ENCODE measurements at regions not wholly inside any gene's neighbourhood (a gene's known extent, or its start where the extent isn't known, plus 50 kb on each side); places are given as distances from the start of the nearest gene placed in this dataset.
"Not testable (repeated sequence)": the region's sequence is repeated elsewhere in the genome, so short reads cannot be mapped to it uniquely, and the experiment has no call there.

- POLR2A ChIA-PET; H3K27ac ChIP-seq (ENCODE audit: insufficient read depth, low read depth, low read length); H3K4me1 ChIP-seq (ENCODE audit: control insufficient read depth, extremely low read depth, insufficient read depth, low read length); H3K9ac ChIP-seq (replicated peaks; ENCODE audit: extremely low read depth, insufficient read depth, low read length); H3K9me3 ChIP-seq (replicated peaks; ENCODE audit: control insufficient read depth, insufficient read depth, low read length); FAIRE-seq; dilution Hi-C loops (cut with MboI; ENCODE audit: extremely low pct_ligation_motif_present, low sequenced_read_pairs); H3K27me3 ChIP-seq (ENCODE audit: control insufficient read depth in 2 of 2, insufficient read depth in 2 of 2, low read length in 2 of 2); H3K4me2 ChIP-seq (ENCODE audit: insufficient read depth, low read length); intact Hi-C loops (cut with micrococcal nuclease); H3K79me2 ChIP-seq (ENCODE audit: control insufficient read depth, insufficient read depth, low read length); H3K4me3 ChIP-seq (replicated peaks in 1 of 3; ENCODE audit: insufficient read depth in 1 of 3, low read depth in 1 of 3, low read length in 3 of 3); H3K36me3 ChIP-seq (ENCODE audit: control insufficient read depth in 2 of 2, extremely low read depth in 1 of 2, insufficient read depth in 2 of 2, low read length in 2 of 2); H3K9me1 ChIP-seq (replicated peaks; ENCODE audit: control insufficient read depth, extremely low read depth, insufficient read depth, low read length); CTCF ChIA-PET; H2AFZ ChIP-seq (ENCODE audit: low read depth, low read length); BruUV-seq (replicated peaks); H4K20me1 ChIP-seq (replicated peaks; ENCODE audit: control insufficient read depth, extremely low read depth, insufficient read depth, low read length); DNase-seq (ENCODE audit: low read depth, low spot score): not testable (repeated sequence)
Observed at GRCh38 chr2:89213811-89214210, 522.3 kb downstream of the RPIA start.

DNA sequence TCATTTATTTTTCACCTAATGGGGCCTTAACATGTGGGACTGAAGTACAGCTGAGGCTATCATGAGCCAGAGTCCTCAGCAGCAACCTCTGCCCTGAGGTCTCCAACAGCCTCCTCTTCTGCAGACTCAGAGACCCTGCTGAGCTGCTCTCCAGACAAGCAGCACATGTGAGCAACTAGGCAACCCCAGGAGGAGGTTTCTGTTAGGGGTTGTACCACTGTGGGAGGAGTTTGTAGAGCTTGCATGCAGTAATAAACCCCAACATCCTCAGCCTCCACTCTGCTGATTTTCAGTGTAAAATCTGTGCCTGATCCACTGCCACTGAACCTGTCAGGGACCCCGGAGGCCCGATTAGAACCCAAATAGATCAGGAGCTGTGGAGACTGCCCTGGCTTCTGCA is 530.0 kb downstream of the RPIA start:
- H3K36me3 ChIP-seq (ENCODE audit: control insufficient read depth in 2 of 2, extremely low read depth in 1 of 2, insufficient read depth in 2 of 2, low read length in 2 of 2); H3K4me3 ChIP-seq (replicated peaks in 1 of 3; ENCODE audit: insufficient read depth in 1 of 3, low read depth in 1 of 3, low read length in 3 of 3); DNase-seq (ENCODE audit: low read depth, low spot score); BruUV-seq (replicated peaks); H3K4me1 ChIP-seq (ENCODE audit: control insufficient read depth, extremely low read depth, insufficient read depth, low read length); intact Hi-C loops (cut with micrococcal nuclease); H3K27me3 ChIP-seq (ENCODE audit: control insufficient read depth in 2 of 2, insufficient read depth in 2 of 2, low read length in 2 of 2); dilution Hi-C loops (cut with MboI; ENCODE audit: extremely low pct_ligation_motif_present, low sequenced_read_pairs); H3K79me2 ChIP-seq (ENCODE audit: control insufficient read depth, insufficient read depth, low read length); H3K9me3 ChIP-seq (replicated peaks; ENCODE audit: control insufficient read depth, insufficient read depth, low read length); H2AFZ ChIP-seq (ENCODE audit: low read depth, low read length); FAIRE-seq; H3K9ac ChIP-seq (replicated peaks; ENCODE audit: extremely low read depth, insufficient read depth, low read length); H3K4me2 ChIP-seq (ENCODE audit: insufficient read depth, low read length); H4K20me1 ChIP-seq (replicated peaks; ENCODE audit: control insufficient read depth, extremely low read depth, insufficient read depth, low read length); H3K9me1 ChIP-seq (replicated peaks; ENCODE audit: control insufficient read depth, extremely low read depth, insufficient read depth, low read length); CTCF ChIA-PET; H3K27ac ChIP-seq (ENCODE audit: insufficient read depth, low read depth, low read length); POLR2A ChIA-PET: not testable (repeated sequence)

GRCh38 chr2:89222063-89222732 is 530.7 kb downstream of the RPIA start:
- H3K4me2 ChIP-seq (ENCODE audit: insufficient read depth, low read length); H2AFZ ChIP-seq (ENCODE audit: low read depth, low read length); DNase-seq (ENCODE audit: low read depth, low spot score); H3K36me3 ChIP-seq (ENCODE audit: control insufficient read depth in 2 of 2, extremely low read depth in 1 of 2, insufficient read depth in 2 of 2, low read length in 2 of 2); FAIRE-seq; intact Hi-C loops (cut with micrococcal nuclease); dilution Hi-C loops (cut with MboI; ENCODE audit: extremely low pct_ligation_motif_present, low sequenced_read_pairs); H3K79me2 ChIP-seq (ENCODE audit: control insufficient read depth, insufficient read depth, low read length); H3K27me3 ChIP-seq (ENCODE audit: control insufficient read depth in 2 of 2, insufficient read depth in 2 of 2, low read length in 2 of 2); H3K4me1 ChIP-seq (ENCODE audit: control insufficient read depth, extremely low read depth, insufficient read depth, low read length); H4K20me1 ChIP-seq (replicated peaks; ENCODE audit: control insufficient read depth, extremely low read depth, insufficient read depth, low read length); H3K4me3 ChIP-seq (replicated peaks in 1 of 3; ENCODE audit: insufficient read depth in 1 of 3, low read depth in 1 of 3, low read length in 3 of 3); H3K9ac ChIP-seq (replicated peaks; ENCODE audit: extremely low read depth, insufficient read depth, low read length); H3K27ac ChIP-seq (ENCODE audit: insufficient read depth, low read depth, low read length); POLR2A ChIA-PET; CTCF ChIA-PET; H3K9me1 ChIP-seq (replicated peaks; ENCODE audit: control insufficient read depth, extremely low read depth, insufficient read depth, low read length); BruUV-seq (replicated peaks); H3K9me3 ChIP-seq (replicated peaks; ENCODE audit: control insufficient read depth, insufficient read depth, low read length): not testable (repeated sequence)

DNA sequence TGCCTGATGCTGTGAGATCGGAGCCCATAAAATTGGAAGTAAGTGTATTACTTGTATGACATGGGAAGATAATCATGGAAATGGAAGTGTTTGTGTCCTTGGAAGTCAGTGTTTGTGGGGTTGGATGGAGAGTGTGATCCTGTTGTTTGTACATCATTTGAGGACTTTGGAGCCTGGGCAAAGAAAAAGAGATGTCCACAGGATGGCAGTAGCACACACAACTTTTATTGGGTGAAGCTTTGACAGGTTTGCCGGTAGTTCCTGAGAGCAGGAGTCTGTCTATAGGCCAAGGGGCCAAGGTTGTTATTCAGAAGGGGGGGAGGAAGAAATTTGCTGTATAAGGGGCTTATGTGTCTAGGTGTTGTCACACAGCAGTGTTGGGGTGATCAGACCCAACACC is 533.3 kb downstream of the RPIA start:
- H3K79me2 ChIP-seq (ENCODE audit: control insufficient read depth, insufficient read depth, low read length); H3K27me3 ChIP-seq (ENCODE audit: control insufficient read depth in 2 of 2, insufficient read depth in 2 of 2, low read length in 2 of 2); H2AFZ ChIP-seq (ENCODE audit: low read depth, low read length); DNase-seq (ENCODE audit: low read depth, low spot score); BruUV-seq (replicated peaks); H3K36me3 ChIP-seq (ENCODE audit: control insufficient read depth in 2 of 2, extremely low read depth in 1 of 2, insufficient read depth in 2 of 2, low read length in 2 of 2); dilution Hi-C loops (cut with MboI; ENCODE audit: extremely low pct_ligation_motif_present, low sequenced_read_pairs); POLR2A ChIA-PET; H3K9ac ChIP-seq (replicated peaks; ENCODE audit: extremely low read depth, insufficient read depth, low read length); intact Hi-C loops (cut with micrococcal nuclease); H3K9me3 ChIP-seq (replicated peaks; ENCODE audit: control insufficient read depth, insufficient read depth, low read length); H4K20me1 ChIP-seq (replicated peaks; ENCODE audit: control insufficient read depth, extremely low read depth, insufficient read depth, low read length); CTCF ChIA-PET; H3K4me3 ChIP-seq (replicated peaks in 1 of 3; ENCODE audit: insufficient read depth in 1 of 3, low read depth in 1 of 3, low read length in 3 of 3); FAIRE-seq; H3K27ac ChIP-seq (ENCODE audit: insufficient read depth, low read depth, low read length); H3K4me1 ChIP-seq (ENCODE audit: control insufficient read depth, extremely low read depth, insufficient read depth, low read length); H3K9me1 ChIP-seq (replicated peaks; ENCODE audit: control insufficient read depth, extremely low read depth, insufficient read depth, low read length); H3K4me2 ChIP-seq (ENCODE audit: insufficient read depth, low read length): not testable (repeated sequence)
